Activated CD4-positive, CD25-positive, alpha-beta regulatory T cell (primary cell): ENCODE measurements at regions not wholly inside any gene's neighbourhood (a gene's known extent, or its start where the extent isn't known, plus 50 kb on each side); places are given as distances from the start of the nearest gene placed in this dataset.

Experiments used
- DNase-seq, 4 experiments: peaks; one replicate each; lab custom pipeline; 2025; lab: John Stamatoyannopoulos, UW

DNA sequence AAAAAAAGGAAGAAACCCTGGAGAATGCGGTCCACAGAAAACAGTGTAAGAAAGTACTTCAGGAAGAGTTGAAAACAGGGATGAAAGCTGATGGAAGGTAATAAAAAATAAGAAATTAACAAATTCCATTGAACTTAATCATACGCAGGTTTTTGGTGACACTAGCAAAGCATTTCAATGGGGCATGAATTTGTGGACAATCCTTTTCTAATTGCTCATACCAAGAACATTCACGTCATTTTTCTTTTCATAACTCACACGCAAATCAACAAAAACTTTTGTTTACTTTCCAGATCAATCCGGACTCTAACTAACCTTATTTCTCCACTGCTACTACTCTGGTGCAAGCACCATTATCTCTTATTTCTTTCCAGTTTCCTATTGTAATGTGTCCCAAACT lies 1195.0 kb downstream of the SLITRK5 start:
- no peak for DNase-seq

DNA sequence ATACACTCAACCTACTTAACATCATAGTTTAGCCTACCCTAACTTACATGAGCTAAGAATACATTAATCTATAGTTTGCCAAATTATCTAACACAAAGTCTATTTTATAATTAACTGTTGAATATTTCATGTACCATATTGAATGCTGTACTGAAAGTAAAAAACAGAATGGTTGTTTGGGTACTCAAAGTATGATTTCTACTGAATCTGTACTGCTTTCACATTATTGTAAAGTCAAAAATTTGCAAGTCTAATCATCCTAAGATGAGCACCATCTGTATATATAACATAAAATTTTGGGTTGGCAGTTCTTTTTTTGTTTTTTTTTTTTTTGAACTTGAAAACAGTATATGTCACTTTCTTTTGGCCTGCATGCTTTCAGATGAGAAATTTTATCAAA lies 1212.6 kb downstream of the SLITRK5 start:
- no peak for DNase-seq

- DNase-seq, result no peak
Observed at GRCh38 chr13:88887045-88887662, 1216.0 kb downstream of the SLITRK5 start.

DNA sequence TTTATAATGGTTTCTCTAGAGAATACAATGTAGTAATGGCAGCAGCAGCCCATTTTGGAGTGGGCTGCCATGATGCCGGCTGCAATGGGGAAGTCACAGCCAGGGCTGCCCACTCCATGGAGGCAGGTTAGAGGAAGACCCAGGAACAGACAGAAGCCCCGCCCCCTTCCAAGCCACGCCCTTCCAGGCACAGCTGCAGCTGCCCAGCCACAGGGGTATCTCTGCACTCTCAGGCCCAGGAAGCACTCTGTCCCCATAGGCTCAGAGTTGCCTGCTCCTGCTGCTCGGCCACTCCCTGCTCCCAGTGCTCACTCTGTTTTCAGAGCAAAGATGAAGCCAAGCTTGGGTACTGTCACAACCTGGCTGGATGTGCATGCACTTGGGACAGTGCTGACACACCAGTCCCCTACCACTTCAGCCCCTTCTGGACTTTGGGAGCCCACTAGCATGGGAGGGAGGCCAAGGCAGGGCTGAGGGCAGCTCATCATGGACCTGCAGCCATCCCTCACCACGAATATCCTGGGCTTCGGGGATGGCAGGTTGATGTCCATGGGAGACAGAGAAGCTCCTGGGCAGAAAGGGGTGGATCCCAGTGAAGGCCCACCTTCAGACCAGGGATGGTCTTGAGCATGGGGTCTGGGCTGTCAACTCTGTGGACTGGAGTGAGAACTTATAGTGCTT lies 1224.2 kb downstream of the SLITRK5 start:
- DNase-seq, result no peak

DNA sequence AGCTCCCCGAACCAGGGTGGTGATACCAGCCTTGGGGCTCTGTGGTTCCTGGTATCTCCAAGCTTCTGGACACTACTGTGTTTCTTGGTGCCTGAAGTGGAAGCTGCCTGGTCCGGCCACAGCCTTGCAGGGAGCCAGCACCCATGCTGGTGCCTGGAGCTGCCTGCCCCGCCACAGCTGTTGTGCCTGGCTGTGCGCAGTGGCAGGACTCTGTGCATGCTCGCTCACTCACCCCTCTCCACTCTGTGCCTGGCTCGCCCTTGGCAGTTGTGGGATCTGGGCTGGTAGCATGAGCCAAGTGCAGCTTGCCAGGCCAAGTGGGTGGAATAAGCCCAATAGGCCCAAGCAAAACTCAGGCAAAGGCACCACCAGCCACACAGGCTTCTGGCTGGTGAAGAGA lies 1225.3 kb downstream of the SLITRK5 start:
- no peak for DNase-seq

GRCh38 chr13:88908961-88909441 lies 1237.8 kb downstream of the SLITRK5 start:
- no peak for DNase-seq

DNA sequence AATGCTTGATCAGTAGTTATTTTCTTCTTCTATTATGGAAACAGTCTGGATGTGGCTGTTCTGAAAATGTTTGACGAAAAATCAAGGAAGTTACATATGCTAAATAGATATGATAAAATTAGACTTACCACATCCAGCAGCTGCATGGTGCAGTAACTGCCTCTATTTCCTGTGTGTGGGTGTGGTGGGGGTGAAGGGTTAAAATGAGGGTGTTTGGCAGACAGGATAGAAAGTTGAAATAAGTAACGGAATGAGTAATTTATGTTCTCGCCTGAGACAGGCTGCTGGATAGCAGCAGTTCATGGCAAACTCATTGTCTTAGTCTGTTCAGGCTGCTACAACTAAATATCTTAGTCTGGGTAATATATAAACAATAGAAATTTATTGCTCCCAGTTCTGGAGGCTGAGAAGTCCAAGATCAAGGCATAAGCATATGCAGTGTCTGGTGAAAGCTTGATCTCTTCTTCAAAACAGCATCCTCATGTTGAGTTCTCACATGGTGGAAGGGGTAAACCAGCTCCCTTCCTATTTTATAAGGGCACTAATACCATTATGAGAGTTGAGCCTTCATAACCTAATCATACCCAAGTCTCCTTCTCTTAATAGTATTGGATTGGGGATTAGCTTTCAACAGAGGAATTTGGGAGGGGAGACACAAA lies 1248.9 kb downstream of the SLITRK5 start:
- no peak for DNase-seq

DNA sequence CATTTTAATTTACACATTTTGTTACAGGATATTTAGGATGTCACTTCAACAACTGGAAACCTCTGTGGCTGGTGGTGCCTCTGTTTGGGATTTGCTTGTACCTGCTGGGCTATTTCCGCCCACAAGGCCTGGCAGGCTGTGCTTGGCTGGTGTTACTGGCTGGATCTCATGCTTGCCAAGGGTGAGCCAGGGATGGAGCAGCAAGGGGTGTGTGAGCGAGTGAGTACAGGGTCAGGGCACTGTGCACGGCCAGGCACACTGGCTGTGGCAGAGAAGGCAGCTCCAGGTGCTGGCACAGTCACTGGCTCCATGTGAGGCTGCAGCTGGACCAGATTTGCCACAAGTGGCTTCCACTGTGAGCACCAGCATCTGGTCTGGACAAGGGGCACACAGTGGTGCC lies 1254.8 kb downstream of the SLITRK5 start:
- DNase-seq, result no peak

GRCh38 chr13:88926890-88927502 lies 1255.8 kb downstream of the SLITRK5 start:
- no peak for DNase-seq

DNA sequence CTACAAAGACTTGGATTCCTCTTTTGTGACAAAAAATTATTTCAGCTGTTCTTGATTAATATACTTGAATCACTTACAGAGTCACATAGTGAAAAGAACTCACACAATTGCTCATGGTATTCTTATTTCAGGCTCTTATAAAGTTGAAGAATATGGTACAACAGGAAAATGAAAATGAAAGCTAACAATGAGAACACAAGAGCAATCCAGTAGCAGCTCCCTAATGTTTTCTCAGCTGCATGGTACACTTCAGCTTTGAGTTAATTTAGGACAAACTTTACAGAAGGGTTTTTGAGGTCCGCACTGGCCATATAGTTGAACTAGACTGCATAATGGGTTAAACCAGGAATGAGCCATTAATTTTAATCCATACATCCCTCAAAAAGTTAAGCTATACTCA lies 1261.8 kb downstream of the SLITRK5 start:
- no peak for DNase-seq

DNA sequence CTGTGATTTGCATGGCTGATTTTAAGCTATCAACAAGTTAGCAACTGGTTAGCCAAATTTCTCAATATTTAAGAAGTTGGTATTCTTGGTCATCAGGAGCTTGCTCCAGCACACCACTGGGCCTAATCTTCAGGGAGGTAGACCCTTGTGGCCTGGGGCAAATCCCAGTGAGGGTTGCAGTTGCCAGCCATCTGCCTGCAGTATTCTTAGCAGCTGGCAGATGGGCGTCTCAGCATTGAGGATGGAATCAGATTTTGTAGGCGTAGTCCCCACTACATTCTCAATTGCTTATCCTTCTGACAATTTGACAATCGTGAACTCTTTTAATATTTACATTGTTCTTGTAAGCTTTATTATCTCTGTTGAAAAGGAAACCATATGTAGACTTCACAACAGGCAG lies 1266.2 kb downstream of the SLITRK5 start:
- no peak for DNase-seq

GRCh38 chr13:88945793-88946192 lies 1274.6 kb downstream of the SLITRK5 start:
- DNase-seq, result no peak

DNA sequence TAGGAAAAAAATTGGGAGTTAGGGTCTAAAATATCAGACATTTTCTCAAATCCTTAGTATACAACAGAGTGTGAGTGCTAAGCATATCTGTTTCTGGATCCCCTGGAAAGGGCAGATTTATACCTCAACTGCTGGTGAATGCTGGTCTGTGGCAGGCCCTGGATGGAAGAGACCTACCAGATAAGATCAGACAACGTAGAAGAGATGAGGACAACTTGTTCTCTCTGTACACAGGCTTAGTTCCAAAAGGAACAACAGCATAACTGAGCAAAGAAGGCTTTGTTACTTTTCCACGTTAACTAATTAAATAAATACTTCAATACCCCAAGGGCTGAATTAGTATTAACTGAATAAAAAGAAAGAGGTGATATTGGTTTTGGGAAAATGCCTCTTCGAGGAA lies 1277.3 kb downstream of the SLITRK5 start:
- DNase-seq, result no peak

GRCh38 chr13:88958821-88959220 lies 1287.7 kb downstream of the SLITRK5 start:
- DNase-seq, result no peak

DNA sequence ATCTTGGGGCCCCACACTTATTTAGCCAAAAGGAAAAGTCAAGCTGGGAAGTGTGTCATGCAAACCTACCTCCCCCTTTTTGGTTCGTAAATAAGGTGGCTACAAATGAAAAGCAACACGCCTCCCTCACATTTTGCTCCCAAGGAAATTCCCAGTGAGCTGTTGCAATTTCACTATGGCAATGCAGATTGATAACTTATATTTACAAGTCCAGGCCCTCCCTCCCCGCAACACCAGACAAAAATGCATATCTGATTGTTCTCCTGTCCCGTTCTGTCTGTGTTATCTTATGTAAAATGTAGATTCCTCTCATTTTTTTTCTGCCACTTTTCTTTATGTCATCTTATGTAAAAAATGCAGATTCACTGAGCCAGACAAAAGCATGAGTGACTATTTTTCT lies 1305.3 kb downstream of the SLITRK5 start:
- DNase-seq, result no peak

GRCh38 chr13:88978607-88979006 lies 1307.4 kb downstream of the SLITRK5 start:
- DNase-seq, result no peak

- DNase-seq, result no peak
Observed at GRCh38 chr13:88979465-88980175, 1308.4 kb downstream of the SLITRK5 start.

DNA sequence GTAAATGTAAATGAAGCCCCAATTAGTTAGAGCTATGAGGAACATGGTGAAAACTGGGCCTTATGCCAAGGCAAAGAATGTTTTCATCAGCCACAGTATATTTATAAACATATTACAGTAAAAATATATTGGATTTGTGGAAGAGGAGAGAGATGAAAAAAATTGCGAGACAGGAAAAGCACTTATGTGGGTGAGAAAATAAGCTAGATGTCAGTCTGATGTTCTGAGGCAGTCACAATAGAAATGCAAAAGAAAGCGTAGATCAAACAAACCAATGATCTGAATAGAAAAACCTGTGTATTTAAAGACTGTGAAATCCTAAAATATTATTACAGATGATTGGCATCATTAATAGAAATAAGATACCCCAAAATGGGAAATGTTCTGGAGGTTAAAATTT lies 1332.5 kb downstream of the SLITRK5 start:
- DNase-seq, result no peak

- DNase-seq, result no peak
Observed at GRCh38 chr13:89011615-89012014, 1340.4 kb downstream of the SLITRK5 start.

GRCh38 chr13:89027694-89028306 lies 1356.6 kb downstream of the SLITRK5 start:
- no peak for DNase-seq

DNA sequence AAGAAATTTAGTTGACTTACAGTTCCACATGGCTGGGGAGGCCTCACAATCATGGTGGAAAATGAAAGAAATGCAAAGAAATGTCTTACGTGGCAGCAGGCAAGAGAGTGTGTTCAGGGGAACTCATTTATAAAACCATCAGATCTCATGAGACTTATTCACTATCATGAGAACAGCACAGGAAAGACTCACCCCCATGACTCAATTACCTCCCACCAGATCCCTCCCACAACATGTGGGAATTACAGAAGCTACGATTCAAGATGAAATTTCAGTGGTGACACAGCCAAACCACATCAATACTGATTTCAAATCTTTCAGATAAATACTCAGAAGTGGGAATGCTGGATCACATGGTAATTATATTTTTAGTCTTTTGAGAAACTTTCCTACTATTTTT lies 1357.9 kb downstream of the SLITRK5 start:
- DNase-seq, result no peak

DNA sequence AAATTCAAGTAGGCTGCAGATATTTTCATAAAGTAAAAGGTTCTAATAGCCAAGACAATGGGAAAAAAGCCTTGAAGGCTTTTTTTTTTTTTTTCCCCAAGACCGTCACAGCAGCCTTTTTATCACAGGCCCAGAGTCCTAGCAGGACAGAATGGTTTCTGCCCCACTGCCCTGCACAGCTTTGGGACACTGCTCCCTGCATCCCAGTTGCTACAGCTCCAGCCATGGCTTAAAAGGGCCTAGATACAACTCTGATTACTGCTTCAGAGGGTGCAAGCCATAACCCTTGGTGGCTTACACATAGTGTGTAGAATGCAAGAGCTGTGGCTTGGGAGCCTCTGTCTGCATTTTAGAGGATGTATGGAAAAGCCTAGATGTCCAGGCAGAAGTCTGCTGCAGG lies 1362.8 kb downstream of the SLITRK5 start:
- DNase-seq, result no peak
